ENCODE measurements at regions not wholly inside any gene's neighbourhood (a gene's known extent, or its start where the extent isn't known, plus 50 kb on each side); places are given as distances from the start of the nearest gene placed in this dataset.

DNA sequence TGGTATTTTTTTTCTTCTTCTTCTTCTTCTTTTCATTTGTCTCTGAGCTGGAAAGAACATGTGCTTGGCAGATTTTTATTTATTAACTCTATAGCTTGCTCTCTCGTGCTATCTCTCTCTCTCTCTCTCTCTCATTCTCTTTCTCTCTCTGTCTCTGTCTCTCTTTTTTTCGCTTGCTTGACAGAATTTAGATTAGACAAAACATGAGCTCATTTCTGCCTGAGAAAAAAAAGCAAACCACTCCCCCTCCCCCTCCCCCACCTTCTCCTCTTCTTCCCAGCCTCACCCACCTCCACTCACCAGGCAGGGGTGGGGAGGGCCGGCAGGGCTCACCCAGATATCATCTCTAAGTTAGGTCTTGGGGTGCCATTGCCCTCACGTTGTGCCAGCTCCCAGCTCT is 81.5 kb downstream of the PJA1 start:
- DNase-seq (ENCODE audit: low read depth, low spot score): no peak

DNA sequence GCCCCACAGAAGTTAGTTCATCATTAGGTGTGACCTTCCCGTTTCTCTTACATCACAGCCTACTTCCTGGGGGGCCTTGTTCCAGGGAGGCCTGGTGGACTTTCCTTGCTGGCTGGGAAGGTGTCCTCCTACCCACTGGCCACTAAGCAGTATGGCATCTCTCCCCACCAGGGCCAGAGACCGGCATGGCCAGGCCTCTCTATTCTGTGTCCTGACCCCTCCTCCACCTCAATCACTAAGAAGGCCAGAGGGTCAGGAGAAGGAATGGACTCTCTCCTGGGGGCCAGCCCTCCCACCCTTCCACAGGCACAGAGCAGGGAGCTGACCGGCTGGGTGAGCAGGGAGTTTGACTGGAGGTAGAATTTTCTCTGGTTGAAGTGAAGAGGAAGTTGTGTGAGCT is 81.9 kb downstream of the PJA1 start:
- DNase-seq (ENCODE audit: low read depth, low spot score): no peak

DNA sequence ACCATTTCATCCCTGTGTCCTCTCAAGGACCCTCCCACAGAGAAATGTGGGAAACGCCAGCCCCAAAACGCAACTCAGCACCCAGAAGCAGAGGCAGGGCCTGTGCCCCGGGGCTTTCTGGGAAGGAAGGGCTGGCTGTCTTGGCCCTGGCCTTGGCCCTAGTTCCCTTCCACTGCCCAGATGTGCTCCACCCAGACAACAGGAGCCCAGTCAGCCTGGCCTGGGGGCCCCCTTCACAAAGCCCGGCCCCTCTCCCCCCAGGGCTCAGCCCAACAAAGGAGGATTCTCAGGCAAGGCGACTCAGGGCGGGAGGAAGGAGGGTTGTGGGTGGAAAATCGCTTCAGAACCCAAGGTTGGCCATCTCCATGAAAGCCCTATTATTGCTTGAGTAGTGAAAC is 82.5 kb downstream of the PJA1 start:
- no peak for DNase-seq (ENCODE audit: low read depth, low spot score)

DNA sequence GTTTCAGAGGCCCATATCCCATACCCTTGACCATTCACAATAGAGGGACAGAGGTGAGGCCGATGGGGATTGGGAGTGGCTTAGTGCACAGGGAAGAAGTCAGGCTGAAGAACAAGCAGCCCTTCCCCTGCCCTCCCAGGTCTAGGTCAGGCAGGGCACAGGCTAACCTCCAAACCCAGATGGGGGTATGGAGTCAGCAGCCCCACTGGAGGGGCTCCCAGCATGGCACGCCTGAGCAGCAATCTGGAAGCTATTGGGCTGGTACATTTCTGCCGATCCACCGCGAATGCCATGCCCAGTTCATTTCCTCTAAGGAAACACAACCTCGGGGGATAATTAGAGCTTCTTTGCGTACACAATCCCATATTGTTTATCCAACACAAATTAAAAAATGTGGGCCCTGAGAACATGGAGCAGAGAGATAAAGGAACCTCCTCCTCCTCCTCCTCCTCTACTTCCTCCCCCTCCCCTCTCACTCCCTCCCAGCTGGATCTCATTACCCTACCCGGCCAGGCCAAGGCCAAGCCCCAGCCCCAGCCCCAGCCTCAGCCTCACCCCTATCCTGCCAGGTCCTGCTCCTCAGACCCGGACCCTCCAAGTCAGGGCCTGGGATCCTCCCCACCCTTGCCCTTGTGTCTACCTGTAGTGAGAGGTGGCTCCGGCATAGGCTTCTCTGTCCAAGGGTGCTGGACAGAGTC is 83.0 kb downstream of the PJA1 start:
- no peak for DNase-seq (ENCODE audit: low read depth, low spot score)

DNA sequence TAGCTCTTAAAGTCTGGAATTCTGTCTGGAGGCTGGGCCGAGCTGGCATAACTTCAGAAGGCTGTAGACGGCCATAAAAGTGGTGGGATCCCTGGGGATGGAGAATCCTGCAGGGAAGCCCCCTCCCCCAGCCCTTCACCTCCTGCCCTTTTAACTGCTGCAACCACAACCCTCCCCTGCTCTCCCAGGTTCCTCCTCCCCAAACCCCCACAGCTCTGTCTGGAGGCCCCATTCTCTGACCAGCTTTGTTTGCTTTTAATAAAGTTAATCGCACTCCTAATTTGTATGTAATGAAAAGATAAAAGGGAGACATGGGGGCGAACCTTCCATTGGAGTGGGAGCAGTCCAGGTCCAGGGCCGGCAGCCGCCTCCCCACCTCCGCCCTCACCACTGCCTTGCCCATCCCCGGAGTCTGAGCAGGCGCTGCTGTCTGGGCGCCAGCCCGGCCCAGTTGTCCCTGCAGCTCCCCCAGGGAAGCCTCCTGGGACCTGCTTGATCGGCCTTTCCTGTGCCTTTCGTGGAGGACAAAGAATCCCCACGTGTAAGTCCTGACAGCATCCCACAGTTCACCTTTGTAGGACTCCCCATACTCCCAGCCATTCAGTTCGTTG is 84.3 kb downstream of the PJA1 start:
- no peak for DNase-seq (ENCODE audit: low read depth, low spot score)

DNA sequence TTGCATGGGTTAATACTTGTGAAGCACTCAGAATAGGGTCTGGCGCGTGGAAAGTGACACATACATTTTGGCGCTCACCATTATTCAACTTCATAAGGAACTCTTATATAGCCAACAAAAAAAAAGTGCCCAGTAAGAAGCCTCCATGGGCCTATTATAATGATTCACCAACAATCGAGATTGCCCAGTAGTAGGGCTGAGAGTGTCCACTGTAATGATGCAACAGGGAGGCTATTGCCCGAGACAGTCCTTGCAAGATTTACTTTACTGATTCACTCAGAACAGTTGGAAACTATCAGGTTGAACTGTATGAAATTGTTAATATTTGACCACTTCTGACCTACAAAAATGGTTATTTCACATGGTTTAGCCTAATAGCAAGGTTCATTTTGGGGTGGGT is 86.0 kb downstream of the PJA1 start:
- DNase-seq (ENCODE audit: low read depth, low spot score): no peak

DNA sequence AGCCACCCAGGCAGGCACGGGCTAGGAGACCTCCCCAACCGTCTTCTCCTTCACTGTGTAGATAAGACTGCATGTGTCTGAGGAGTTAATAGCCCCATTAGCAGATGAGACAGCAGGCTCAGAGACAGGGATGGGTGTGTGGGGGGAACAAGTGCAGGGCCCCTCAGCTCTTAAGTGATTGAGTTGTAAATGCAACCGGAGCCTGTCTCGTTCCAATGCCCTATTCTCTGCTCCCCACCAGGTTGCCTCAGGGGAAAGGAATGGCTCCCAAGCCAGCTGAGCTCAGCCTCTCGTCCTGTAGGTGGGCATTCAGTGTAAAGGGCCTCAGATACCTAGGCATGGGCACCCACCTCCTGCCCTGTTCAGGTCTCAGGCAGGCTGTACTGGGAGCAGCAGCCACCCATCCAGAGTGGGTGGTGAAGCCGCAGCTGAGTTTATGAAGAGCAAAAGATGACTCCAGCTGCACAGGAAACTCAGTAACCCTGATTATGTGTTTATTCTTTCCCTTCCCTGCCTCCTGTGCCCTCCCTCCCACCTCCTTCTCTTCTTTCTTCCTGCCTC is 87.3 kb downstream of the PJA1 start:
- DNase-seq (ENCODE audit: low read depth, low spot score): no peak

DNA sequence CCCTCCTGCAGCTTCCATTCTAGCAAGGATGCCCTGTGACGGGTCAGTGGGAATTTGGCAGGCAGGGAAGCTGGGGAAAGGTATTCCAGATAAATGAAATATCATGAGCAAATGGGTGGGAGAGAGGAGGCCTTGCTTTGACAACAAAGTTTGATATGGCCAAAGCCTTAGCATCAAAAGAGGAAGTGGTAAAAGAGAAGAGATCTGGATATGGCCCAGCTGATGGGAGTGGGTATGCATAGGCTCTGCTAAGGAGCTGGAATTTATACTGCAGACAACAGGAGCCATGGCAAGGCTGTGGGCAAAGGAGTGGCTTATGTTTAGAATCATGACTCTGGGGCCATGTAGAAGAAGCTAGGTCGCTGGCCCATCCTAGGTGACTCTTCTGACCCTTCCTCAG is 89.2 kb downstream of the PJA1 start:
- no peak for DNase-seq (ENCODE audit: low read depth, low spot score)

DNA sequence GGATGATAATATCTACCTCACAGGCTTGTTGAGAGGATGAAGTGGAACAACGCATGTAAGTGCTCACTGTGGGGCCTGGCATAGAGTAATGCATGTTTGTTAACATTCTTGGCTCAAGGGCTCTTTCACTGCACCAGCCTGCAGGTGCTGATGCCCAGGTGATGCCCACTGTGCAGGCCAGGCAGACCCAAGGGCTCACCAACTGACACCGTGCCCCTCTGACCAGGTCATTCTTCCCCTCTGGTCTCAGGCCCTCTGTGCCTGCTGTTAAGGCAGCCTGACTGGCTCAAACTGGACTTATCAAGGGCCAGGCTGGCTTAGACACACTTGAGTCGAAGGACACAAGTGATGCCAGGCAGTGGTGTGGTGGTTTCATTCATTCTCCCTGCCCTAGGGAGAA is 90.5 kb downstream of the PJA1 start:
- no peak for DNase-seq (ENCODE audit: low read depth, low spot score)

DNA sequence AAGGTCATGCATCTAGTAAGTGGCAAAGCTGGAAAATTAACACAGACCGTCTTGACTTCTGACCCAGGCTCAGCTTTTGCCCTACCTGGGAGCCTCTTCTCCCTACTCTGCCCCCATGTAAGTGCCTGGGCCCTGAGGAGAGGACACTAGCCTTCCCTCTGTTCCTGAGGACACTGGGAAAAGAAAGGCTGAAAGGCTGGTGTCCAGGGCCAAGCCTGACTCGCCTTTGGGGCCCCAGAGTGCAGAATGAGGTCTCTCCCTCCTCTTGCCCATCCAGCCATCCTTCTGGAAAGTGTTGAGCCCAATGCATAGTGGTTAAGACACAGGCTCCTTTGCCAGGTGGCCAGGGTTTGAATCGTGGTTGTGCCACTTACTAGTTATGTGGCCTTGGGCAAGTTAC is 91.5 kb downstream of the PJA1 start:
- no peak for DNase-seq (ENCODE audit: low read depth, low spot score)

DNA sequence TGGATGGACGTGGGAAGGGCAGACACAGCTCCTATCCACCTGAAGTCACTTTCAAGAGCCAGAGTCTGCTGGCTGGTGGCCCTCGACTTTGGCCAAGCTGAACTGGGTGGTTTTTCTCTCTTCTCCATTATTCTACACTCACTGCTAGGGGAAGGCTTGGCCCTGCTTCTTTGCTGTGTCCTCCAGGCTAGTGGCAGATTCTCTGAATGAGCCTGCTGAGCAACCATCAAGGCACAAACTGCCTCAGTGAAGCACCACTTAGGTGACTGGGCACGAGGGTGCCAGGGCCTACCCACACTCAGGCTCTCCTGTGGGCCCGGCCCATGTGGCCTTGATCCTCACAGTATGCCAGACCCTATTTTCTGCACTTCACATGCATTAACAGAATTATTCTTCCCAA is 92.0 kb downstream of the PJA1 start:
- DNase-seq (ENCODE audit: low read depth, low spot score): no peak

DNA sequence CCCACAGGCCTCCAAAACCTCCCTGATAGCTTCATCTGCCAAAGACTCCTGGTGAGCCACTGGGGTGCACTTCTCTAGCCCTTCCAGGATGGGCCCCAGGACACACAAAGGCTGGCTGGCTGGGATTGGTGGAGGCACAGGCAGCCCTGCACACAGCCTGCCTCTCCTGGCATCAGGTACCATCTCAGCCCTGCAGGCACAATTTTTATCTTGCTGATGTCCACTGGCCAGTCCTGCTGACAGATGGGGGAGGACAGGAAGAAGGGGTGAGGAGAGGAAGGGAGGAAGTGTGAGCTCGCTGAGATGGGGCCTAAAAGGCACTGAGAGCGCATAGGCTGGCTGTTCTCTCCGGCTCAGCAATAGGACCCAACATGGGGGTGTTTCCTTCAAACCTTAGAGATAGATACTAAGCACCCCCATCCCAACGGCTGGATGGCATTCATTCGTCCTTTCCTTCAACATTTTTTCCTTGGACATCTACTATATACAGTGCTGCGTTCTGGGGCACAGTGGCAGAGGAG is 92.7 kb downstream of the PJA1 start:
- no peak for DNase-seq (ENCODE audit: low read depth, low spot score)

DNA sequence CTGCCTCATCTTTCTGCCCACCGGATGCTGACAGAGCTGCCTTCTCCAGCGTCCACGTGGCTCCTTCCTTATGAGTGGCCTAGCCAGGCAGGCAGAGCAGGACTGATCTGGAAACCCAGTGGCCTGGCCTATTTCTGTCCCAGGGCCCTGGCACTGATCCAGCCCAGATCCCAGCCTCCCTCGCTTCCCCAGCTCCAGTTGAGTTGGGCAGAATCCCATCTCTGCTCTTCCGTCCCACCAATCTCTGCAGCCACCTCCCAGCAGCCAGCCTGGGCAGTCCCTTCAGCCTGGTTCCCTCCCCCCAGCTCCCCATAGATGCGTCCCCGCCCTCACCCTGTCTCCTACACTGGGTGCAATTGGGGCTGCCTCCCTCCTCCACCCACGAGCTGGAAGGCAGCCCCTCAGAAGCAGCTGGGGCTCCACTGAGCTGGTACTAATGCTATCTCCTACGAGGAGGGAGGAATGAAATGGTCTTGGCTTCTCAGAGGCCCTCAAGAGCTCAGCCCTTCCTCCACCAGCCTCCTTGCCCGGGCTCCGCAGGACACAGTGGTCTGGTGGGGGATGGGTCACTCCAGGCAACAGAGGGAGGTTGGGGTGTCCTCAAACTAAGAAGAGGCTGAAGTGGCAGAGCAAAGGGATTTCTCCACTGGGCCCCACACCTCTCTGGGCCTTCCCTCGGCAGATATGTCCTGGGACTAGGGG is 94.2 kb downstream of the PJA1 start:
- no peak for DNase-seq (ENCODE audit: low read depth, low spot score)

DNA sequence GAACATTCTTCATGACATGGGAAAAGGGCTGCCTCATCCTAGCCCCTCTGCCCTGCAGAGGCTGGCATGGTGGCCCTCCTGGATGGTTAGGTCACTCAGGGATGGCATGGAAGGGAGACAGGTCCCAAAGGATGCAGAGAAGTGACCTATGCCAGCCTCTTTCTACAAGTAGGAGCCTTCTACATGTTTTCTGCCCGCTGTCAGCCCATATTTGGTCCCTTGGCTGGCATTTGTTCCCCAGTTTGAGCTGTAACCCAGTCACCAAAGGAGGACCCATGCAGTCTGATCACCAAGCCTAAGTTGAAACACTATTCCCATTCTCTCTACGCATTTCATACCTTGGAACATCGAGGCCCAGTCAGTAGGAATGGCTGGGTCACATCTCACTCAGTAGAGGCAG is 95.4 kb downstream of the PJA1 start:
- no peak for DNase-seq (ENCODE audit: low read depth, low spot score)

DNA sequence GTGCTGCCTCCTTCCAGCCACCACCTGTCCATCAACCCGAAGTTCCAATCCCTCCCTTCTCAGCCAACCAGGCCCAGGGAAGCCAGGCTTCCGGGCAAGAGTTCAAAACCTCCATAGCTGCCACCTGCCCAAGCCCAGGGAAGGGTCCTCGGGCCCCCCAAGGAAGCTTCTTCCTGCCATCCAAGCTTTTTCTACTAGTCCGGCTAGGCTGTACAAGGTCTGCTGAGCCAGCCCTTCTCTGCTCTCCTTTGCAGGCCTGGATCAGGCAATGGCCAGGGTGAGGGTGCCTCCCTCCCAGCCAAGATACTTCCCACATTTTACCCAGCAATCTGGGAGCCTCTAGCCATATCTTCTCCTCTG is 96.2 kb downstream of the PJA1 start:
- no peak for DNase-seq (ENCODE audit: low read depth, low spot score)

DNA sequence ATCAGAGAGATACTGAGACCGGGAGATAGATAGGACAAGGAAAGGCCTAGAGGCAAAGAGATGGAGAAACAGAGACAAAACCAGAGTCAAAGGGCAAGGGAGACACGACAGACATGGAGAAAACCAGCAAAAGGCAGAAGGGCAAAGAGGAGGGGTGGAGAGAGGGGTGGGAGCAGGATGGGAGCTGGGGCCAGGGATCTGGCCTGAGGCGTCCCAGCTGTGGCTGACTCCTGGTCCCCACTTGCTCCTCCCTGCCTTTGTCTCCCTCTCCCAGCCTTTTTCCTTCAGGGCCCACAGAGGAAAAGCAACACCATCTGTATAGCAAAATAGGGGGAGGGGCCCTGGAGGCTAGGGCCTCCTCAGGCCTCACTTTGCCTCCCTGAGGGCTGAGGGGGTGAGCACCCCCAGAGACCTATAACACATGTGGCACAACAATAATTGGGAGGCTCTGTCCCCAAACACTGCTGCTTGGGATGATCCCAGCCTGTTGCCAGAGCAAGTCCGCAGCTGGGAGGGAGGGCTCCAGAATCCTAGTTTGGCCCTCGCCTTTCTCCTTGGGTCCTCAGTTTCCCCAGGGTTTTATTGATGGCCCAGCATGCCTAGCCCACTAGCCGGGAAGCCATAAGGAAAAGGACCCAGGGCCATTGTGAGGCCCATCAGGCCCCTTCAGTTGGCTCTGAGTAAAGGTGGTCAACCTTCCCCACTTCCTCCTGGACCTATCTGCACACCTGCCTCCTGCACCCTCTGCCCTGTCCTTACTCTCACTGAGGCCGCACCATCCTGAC is 96.8 kb downstream of the PJA1 start:
- DNase-seq (ENCODE audit: low read depth, low spot score): no peak

DNA sequence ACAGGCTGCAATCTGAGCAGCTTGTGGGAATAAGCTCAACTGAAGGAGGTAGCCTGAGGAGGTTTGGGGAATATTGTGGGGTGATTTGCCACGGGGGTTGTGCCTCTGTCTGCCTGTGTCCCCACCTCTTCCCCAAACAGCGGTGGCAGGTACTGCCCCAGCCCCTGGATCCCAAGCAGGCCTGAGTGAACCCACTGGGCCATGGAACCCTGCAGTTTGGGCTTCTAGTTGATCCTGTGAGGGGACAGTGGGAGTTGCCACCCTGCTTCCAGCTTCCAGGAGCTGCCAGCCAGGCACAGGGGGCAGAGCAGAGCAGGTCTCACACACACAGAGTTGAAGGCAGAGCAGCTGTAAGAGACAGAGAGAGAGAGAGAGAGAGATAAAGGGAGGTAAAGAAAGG is 97.4 kb downstream of the PJA1 start:
- no peak for DNase-seq (ENCODE audit: low read depth, low spot score)

DNA sequence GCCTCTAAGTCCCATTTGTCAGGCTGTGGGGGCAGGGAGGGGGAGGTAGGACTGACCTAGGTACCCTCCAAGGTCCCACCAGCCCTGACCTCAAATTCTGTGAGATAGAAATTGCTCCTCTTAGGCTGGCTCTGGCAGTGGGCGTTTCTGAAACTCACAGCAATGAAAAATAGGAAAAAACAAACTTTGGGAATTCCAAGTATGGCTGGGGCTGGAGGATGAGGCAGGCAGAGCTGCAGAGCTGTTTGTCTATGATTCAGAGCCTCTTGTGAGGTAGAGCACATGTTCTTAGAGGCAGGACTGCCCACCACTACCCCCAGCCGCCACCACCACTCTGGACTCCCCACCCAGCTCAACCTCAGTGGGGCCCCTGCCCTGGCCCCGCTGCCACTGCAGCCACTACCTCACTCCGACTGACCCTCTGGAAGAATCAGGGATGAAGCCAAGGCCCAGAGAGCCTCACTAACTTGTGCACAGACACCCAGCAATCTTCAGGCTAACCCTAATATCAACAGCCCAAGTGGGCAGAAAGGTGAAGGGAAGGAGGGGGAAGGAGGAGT is 98.2 kb downstream of the PJA1 start:
- DNase-seq (ENCODE audit: low read depth, low spot score): no peak

DNA sequence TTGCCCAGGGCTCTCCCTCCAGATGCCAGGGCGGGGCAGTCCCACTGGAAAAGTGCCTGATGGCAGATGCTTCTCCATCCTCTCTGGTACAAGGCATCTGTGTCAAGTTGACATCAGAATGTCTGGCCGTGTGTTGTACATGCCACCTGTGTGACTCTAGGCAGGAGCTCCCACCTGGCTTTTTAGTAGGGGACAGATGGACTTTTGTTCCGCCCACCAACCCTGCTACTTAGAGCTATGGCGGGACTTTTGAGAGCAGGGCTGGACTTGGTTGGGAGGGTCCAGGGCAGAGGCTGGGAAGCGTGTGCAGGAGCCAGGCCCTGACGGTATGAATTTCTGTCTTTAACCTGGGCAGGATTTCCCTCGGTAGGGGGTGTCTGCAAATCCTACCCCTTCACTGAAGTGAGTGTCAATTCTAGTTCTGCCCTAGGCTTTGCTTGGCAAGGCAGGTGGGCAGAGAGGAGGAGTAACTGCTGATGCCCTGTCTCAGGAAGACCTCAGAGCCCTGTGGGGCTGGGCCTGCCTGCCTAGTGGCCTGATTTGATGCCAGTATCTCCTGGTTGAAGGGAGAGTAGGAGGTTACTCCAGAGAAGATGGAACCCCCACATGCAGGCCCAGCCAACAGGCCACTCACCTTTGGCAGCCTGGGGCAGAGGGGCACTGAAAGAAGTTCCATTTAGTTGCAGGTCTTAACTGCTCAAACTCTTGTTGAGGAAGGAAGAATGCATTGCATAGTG is 99.1 kb downstream of the PJA1 start:
- no peak for DNase-seq (ENCODE audit: low read depth, low spot score)

DNA sequence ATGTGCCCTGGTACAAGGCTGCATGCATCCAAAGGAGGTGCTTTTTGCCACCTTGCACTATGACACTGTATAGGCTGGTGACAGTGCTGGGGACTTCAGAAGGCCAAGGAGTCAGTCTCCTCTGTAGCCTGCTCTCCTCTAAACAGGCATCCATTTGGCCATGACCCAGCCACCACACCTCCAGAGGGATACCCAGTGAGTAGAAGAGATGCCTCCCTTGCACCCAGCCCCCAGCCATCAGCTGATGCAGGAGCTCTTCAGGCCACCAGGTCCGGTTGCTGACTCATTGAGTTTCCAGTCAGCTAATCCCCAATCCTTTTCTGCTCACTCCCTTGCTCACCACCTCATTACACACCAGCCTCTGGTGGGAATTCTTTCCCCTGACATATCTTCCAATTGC is 99.8 kb downstream of the PJA1 start:
- DNase-seq (ENCODE audit: low read depth, low spot score): no peak

DNA sequence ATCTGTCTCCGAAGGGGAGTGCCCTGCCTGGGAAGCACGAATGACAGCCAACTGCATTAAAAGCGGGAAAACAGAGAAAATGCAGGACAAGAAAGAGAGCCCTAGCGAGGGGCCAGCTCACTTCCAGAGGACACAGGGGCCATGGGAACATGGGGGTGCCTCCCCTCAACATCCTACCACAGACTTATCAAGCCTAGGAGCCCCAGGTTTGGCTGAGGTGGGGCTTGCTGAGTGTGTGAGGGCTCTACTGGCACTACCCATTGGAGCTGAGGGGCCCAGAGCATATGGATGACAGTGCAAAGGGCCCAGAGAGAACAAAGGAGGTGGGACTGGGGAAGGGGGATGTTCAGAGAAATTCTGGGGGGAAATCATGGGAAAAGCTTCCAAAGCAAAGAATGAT is 101.8 kb downstream of the PJA1 start:
- no peak for DNase-seq (ENCODE audit: low read depth, low spot score)
